SK-N-SH treated with all-trans-retinoic acid at 6 μM for 48 hours (cell line): ENCODE measurements at regions not wholly inside any gene's neighbourhood (a gene's known extent, or its start where the extent isn't known, plus 50 kb on each side); places are given as distances from the start of the nearest gene placed in this dataset.
A peak's percentile ranks its signal among the peaks of the same experiment; 100 is the strongest.
"Not testable (repeated sequence)": the region's sequence is repeated elsewhere in the genome, so short reads cannot be mapped to it uniquely, and the experiment has no call there.

Experiments used
- ATAC-seq: fragments of 200-7000 bp; cut with Tn5 transposase; 3 replicates; pipeline ENCODE4 v1.9.1; 2020; ENCODE audit warnings: mild to moderate bottlenecking, moderate library complexity
- BACH2 ChIP-seq: fragments of 250-450 bp; sonication (Bioruptor Pico); IDR thresholded peaks from 2 replicates; pipeline ENCODE4 v1.9.0; 2021; ENCODE audit warnings: mild to moderate bottlenecking, borderline replicate concordance
- CREB5 ChIP-seq: fragments of 250-450 bp; sonication (Bioruptor Pico); IDR thresholded peaks from 2 replicates; pipeline ENCODE4 v1.5.1; 2020; ENCODE audit warnings: low read depth, mild to moderate bottlenecking, moderate library complexity
- CSDC2 ChIP-seq: fragments of 250-450 bp; sonication (Bioruptor Pico); IDR thresholded peaks from 2 replicates; pipeline ENCODE4 v1.5.0; 2020; ENCODE audit warnings: mild to moderate bottlenecking, moderate library complexity
- ESRRG ChIP-seq: fragments of 250-450 bp; sonication (Bioruptor Pico); IDR thresholded peaks from 2 replicates; pipeline ENCODE4 v1.6.1; 2021; ENCODE audit warnings: mild to moderate bottlenecking
- ISL1 ChIP-seq: fragments of 250-450 bp; sonication (Bioruptor Pico); IDR thresholded peaks from 2 replicates; pipeline ENCODE4 v2.1.2; 2022; ENCODE audit warnings: mild to moderate bottlenecking, moderate library complexity
- OSR1 ChIP-seq: fragments of 250-450 bp; sonication (Bioruptor Pico); IDR thresholded peaks from 2 replicates; pipeline ENCODE4 v1.8.0; 2022; ENCODE audit warnings: moderate library complexity, mild to moderate bottlenecking, inconsistent platforms
- POU6F1 ChIP-seq: fragments of 250-450 bp; sonication (Bioruptor Pico); IDR thresholded peaks from 2 replicates; pipeline ENCODE4 v1.8.0; 2021; ENCODE audit warnings: low read depth, mild to moderate bottlenecking, moderate library complexity, borderline replicate concordance
- PPARA ChIP-seq: fragments of 250-450 bp; sonication (Bioruptor Pico); IDR thresholded peaks from 2 replicates; pipeline ENCODE4 v1.5.0; 2020; ENCODE audit warnings: mild to moderate bottlenecking, borderline replicate concordance
- RARB ChIP-seq: fragments of 250-450 bp; sonication (Bioruptor Pico); IDR thresholded peaks from 2 replicates; pipeline ENCODE4 v1.8.0; 2021; ENCODE audit warnings: mild to moderate bottlenecking, moderate library complexity
- TCF4 ChIP-seq: fragments of 250-450 bp; sonication (Bioruptor Pico); IDR thresholded peaks from 2 replicates; pipeline ENCODE4 v1.8.0; 2021; ENCODE audit warnings: mild to moderate bottlenecking, moderate library complexity, borderline replicate concordance
- TOX ChIP-seq: fragments of 250-450 bp; sonication (Bioruptor Pico); IDR thresholded peaks from 2 replicates; pipeline ENCODE4 v1.8.0; 2021; ENCODE audit warnings: mild to moderate bottlenecking, moderate library complexity, borderline replicate concordance
- ZC3H10 ChIP-seq: fragments of 250-450 bp; sonication (Bioruptor Pico); IDR thresholded peaks from 2 replicates; pipeline ENCODE4 v1.5.1; 2021; ENCODE audit warnings: mild to moderate bottlenecking, moderate library complexity
- ZFP3 ChIP-seq: fragments of 250-450 bp; sonication (Bioruptor Pico); IDR thresholded peaks from 2 replicates; pipeline ENCODE4 v1.5.0; 2020; ENCODE audit warnings: mild to moderate bottlenecking, moderate library complexity
- ZFP30 ChIP-seq: fragments of 450-650 bp; formaldehyde crosslinking; IDR thresholded peaks from 2 replicates; pipeline ENCODE4 v1.5.0; 2022; ENCODE audit warnings: mild to moderate bottlenecking, moderate library complexity
- ZNF565 ChIP-seq: fragments of 450-650 bp; formaldehyde crosslinking; conservative IDR thresholded peaks from 2 replicates; pipeline ENCODE4 v1.5.0; 2020; ENCODE audit warnings: low read depth, mild to moderate bottlenecking, moderate library complexity
- TF ChIP-seq, protein P1 (sequence below): fragments of 250-450 bp; sonication (Bioruptor Pico); IDR thresholded peaks from 2 replicates; pipeline ENCODE4 v1.8.0; 2020; ENCODE audit warnings: mild to moderate bottlenecking, moderate library complexity, borderline replicate concordance

DNA sequence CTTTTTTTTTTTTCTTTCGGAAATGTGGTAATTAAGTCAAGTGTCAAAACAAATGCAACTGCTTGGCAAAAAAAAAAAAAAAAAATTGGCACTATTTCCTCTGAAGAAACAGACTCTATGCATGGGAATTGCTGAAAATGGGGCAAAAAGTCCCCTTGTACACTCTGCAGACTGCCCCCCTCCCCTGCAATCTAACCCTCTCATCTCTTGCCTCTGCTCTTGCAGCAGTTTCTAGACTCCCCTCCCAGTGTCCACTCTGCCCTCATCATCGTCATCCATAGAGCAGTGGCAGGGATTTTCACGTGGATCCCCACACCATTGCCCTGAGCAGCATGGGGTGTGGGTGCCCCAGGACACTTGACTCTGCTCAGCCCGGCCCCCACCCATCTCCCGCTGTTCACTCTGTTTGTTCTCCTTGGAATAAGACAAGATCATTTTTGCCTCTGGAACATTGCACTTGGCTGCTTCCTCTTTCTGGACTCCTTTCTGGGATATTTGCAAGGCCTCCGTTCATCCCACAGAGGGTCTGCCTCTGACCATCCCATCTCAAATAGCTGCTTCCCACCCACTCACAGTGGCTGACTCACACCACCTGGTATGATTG is 213.9 kb downstream of the ACKR3 start:
- no peak for TF ChIP-seq ZNF565 (CRISPR knock-in tag)
- no peak for TF ChIP-seq CREB5 (CRISPR knock-in tag)
- TF ChIP-seq POU6F1, result no peak
- TF ChIP-seq ZC3H10, result no peak
- no peak for TF ChIP-seq TCF4 (CRISPR knock-in tag)
- TF ChIP-seq, protein P1, sequence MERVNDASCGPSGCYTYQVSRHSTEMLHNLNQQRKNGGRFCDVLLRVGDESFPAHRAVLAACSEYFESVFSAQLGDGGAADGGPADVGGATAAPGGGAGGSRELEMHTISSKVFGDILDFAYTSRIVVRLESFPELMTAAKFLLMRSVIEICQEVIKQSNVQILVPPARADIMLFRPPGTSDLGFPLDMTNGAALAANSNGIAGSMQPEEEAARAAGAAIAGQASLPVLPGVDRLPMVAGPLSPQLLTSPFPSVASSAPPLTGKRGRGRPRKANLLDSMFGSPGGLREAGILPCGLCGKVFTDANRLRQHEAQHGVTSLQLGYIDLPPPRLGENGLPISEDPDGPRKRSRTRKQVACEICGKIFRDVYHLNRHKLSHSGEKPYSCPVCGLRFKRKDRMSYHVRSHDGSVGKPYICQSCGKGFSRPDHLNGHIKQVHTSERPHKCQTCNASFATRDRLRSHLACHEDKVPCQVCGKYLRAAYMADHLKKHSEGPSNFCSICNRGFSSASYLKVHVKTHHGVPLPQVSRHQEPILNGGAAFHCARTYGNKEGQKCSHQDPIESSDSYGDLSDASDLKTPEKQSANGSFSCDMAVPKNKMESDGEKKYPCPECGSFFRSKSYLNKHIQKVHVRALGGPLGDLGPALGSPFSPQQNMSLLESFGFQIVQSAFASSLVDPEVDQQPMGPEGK, result no peak
- ATAC-seq, result no peak

DNA sequence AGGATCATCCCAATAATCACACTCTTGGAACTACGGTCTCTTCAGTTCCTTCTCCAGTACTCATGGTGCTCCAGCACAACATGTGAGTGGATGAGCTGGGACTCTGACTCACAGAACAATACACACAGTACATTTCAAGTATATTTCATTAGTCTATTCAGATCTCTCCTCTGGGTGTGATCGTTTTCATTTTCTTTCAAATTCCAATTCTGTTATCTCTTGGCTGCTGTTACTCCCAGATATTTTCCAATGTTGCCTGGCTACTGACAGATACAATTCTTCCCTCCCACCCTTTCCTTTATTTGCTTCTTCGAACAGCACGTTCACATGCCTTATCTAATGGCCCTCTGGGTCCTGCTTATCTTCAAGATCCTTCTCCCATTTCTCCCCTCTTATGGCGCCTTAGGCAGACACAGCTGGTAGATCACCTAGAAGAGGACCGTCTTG is 216.0 kb downstream of the ACKR3 start:
- TF ChIP-seq CSDC2, result no peak
- TF ChIP-seq RARB (CRISPR knock-in tag), result no peak
- no peak for ATAC-seq

DNA sequence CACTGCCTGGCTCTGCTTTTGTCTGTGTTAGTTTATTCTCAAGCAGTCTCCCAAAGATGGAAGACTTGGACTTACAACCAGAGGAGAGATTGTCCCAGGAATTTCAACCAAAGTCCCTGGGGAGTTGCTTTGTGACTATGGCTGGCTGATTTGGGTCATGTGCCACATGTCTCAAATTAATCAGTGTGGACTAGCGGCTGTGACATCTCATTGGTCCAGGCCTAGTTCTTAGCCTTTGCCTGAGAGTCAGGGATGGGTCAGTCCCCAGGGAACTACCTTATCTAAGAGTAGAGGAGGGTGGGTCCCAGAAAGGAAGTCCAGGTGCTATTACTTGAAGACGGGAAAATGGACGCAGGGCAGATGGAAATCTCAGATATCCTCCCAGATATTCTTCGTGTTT is 217.1 kb downstream of the ACKR3 start:
- no peak for TF ChIP-seq ZFP30
- no peak for TF ChIP-seq CREB5 (CRISPR knock-in tag)
- no peak for ATAC-seq

- not testable (repeated sequence) for ATAC-seq
Observed at GRCh38 chr2:236787376-236787775, 217.8 kb downstream of the ACKR3 start.

GRCh38 chr2:236787885-236788284 is 218.3 kb downstream of the ACKR3 start:
- TF ChIP-seq BACH2, result no peak
- no peak for TF ChIP-seq CREB5 (CRISPR knock-in tag)
- no peak for TF ChIP-seq TOX (CRISPR knock-in tag)
- no peak for TF ChIP-seq ISL1 (CRISPR knock-in tag)
- TF ChIP-seq PPARA, result no peak
- TF ChIP-seq ESRRG, result no peak
- no peak for TF ChIP-seq OSR1 (CRISPR knock-in tag)
- TF ChIP-seq TCF4 (CRISPR knock-in tag), result no peak
- no peak for TF ChIP-seq POU6F1
- TF ChIP-seq ZFP3 (CRISPR knock-in tag), result no peak
- TF ChIP-seq, all 23 proteins: peak for 0
- ATAC-seq, result no peak

- TF ChIP-seq ZFP30 (no peak), RARB (CRISPR knock-in tag) (no peak), TCF4 (CRISPR knock-in tag) (peak; percentile 28; the same call in 1 of the 2 replicates)
- TF ChIP-seq, protein P1, result no peak
- TF ChIP-seq, all 23 proteins: peak for 1
- no peak for ATAC-seq
Observed at GRCh38 chr2:236790963-236791362, 221.3 kb downstream of the ACKR3 start.
